Caki2 (cell line): ENCODE measurements at regions not wholly inside any gene's neighbourhood (a gene's known extent, or its start where the extent isn't known, plus 50 kb on each side); places are given as distances from the start of the nearest gene placed in this dataset.

ENCODE experiments used
- DNase-seq: peaks from one replicate; pipeline ENCODE4 v3.0.0-alpha.2; 2015; ENCODE audit warnings: low read depth
- in situ Hi-C: cut with HindIII; loops from 2 replicates; pipeline ENCODE4 v1.10.0; 2016; ENCODE audit warnings: low sequenced_read_pairs, low pct_unique_long_range_greater_than_20kb, mixed read lengths

DNA sequence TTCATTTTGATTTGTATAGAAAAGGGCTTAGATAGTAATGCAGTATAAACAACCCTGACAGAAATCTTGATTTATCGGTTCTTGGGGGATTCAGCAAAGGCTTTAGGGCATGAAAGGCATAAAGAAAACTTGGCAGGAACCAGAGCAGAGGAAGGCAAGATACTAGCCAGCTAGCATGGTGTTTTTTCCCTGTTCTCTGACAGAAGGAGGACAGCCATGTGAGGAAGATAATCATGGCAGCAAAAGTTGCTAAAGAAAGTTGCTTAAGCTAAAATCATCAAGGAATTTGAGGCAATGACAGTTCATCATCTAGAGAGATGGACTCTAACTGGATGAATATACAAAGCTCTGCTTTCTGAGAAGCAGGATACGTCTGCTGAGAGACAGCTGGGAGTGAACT, 294.1 kb downstream of the KCNRG start:
- in situ Hi-C loops: no loop called here
- no peak for DNase-seq

- DNase-seq: no peak
- in situ Hi-C loops: no loop called here
These were observed 294.8 kb downstream of the KCNRG start for GRCh38 chr13:50309882-50310594.

DNA sequence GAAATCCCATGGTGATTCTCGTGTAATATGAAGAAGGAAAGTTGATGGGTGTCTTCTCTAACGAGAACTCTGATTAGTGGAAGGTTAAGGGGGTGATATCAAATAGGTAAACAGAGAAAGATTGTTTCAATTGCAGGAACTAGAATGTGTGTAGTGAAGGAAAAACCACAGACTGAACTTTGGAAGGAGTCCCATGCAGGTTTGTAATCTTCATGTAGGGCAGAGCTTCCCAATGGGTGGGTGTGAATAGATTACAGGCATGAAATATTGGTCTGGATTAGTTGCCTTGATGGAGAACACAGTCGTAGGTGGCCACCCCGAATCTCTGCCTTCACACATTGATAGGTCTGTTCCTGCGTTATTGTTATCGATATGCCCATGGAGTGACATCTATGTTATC, 295.5 kb downstream of the KCNRG start:
- no peak for DNase-seq
- in situ Hi-C loops: no loop called here

DNA sequence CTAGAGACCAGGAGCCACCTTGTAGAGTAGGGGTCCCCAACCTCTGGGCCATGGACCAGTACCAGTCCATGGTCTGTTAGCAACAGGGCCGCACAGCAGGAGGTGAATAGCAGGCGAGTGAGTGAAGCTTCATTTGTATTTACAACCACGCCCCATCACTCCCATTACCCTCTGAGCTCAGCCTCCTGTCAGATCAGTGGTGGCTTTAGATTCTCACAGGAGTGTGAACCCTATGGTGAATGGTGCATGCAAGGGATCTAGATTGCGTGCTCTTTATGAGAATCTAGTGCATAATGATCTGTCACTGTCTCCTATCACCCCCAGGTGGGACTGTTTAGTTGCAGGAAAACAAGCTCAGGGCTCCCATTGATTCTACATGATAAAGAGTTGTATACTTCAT, 303.6 kb downstream of the KCNRG start:
- in situ Hi-C loops: no loop called here
- peak; percentile 2 for DNase-seq

DNA sequence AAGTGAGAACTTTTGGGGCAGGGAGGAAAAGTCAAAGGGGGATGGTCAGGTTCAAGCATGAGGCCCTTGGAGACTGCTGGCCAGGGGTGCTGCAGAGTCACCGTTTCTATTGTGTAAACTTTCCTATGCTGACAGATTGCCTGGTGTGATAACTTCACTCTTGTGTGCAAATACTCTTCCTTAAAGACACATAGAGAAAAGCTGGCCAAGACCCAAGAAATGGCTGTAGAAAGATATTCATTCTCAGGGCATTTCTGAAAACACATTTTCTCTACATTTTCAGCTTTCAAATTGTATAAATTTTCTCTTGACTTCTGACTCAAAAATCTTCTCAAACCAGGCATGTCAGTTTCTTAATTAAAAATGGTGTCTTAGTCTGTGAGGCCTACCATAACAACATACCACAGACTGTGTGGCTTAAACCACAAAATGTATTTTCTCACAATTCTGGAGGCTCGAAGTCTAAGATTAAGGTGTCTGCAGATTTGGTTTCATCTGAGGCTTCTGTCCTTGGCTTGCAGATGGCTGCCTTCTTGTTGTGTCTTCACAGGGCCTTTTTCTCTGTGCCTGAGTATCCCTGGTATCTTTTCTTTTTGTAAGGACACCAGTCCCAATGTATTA, 304.5 kb downstream of the KCNRG start:
- peak; percentile 19 for DNase-seq
- in situ Hi-C loops: no loop called here

- peak; percentile 33 for DNase-seq
- in situ Hi-C loops: no loop called here
These were observed 305.1 kb downstream of the KCNRG start for GRCh38 chr13:50320271-50320862.

DNA sequence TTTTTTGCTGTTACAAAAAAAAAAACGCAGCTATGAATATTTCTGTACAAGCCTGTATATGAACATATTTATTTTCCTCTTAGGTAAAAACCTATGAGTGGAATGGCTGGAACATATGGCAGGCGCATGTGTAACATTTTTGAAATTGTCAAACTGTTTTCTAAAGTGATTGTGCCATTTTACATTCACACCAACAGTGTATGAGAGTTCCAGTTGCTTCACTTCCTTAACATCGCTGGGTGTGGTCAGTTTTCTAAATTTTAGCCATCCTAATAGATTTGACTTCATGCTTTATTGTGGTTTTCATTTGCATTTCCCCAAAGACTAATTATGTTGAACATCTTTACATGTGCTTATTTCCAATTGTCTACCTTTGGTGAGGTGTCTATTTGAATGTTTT, 306.8 kb downstream of the KCNRG start:
- in situ Hi-C loops: no loop called here
- no peak for DNase-seq

- in situ Hi-C loops: no loop called here
- DNase-seq: peak; percentile 30
These were observed 308.3 kb downstream of the KCNRG start for GRCh38 chr13:50323440-50324065.

DNA sequence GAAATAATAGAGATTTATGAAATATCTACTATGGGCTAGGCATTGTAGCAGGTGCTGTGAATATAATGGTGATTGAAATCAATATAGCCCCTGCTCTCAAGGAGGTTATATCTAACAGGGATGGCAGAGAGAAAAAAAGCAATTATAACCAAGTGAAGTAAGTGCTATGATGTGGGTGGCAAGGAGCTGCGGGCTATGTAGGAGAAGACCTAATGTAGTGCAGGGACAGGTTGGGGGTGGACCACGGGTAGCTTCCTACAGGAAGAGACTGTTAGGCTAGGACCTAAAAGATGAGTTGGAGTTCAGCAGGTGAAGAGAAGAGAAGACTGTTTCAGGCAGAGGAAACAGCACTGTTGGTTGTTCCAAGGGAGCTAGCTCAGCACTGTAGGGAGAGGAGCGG, 311.0 kb downstream of the KCNRG start:
- no peak for DNase-seq
- in situ Hi-C loops: no loop called here

- in situ Hi-C loops: no loop called here
- no peak for DNase-seq
These were observed 311.6 kb downstream of the KCNRG start for GRCh38 chr13:50326811-50327210.

GRCh38 chr13:50334115-50334778, 319.0 kb downstream of the KCNRG start:
- no peak for DNase-seq
- in situ Hi-C loops: no loop called here

DNA sequence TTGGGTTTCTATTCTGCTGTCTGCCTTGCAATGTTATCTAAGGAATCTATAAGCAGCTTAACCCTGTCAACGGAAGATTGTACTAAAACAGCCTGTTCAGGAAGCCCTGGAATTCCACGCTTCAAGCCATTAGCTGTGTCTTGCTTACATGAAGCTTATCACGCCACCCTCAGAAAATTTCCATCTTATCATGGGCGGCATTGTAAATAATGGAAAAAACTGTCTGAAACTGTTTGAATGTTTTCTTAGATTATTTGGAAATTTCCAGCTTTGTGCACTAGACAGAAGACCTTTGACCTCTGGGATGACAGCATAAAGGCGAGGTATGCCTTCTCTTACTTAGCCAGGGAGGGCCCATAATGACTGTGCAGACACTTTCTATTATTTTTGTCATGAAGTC, 319.7 kb downstream of the KCNRG start:
- peak; percentile 31 for DNase-seq
- in situ Hi-C loops: no loop called here

GRCh38 chr13:50339271-50339670, 324.0 kb downstream of the KCNRG start:
- no peak for DNase-seq
- in situ Hi-C loops: no loop called here

- no peak for DNase-seq
- in situ Hi-C loops: no loop called here
These were observed 324.9 kb downstream of the KCNRG start for GRCh38 chr13:50340146-50340545.

DNA sequence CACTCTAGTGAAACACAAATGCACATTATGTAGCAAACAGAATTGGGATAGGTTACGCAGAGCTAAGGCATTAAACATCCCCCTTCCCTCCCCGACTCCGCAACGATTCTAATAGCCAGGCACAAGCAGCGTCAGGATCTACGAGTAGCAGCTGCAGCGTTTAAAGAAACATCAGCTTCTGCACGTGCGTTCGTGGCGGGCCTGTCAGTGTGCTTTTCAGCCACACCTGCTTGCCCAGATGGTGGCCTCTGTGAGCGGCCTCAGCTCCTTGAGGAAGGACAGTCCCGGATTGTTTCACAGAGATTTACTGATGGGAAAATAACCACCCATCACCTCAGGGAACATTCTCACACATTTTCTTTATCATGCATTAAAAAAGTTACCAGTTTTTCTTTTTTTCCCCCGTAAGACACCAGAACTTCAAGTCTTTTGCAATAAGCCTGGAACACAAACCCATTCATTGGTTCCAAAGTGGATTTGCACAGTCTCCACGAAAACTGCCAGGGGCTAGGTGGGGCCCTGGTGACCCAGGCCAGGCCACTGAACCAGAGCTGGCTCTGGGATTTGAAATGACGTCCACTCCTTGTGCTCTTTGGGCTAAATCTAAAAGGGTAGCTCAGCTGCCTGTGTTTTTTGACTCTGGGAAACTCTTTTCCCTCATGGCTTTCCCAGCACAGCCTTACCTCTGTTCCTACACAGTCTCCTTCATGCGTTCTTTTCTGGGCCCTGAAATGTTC, 325.5 kb downstream of the KCNRG start:
- in situ Hi-C loops: no loop called here
- no peak for DNase-seq

DNA sequence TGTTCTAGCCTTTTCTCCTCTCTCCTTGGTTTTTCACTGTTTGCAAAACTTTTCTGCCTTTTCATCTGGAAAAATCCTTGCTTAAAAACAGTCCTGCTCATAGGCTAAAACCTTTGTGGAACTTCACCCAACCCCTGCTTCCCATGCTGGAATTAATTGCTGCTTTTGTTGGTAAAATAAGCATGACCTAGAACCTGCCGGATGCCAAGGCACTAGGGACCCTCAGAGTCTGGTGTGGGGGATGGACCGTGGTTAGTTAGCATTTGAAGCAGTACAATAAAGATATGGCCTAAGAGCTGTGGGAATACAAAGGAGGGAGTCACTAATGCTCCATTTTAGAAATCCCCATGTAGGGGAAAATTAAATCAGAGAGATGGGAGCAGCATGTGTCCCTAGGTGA, 326.3 kb downstream of the KCNRG start:
- no peak for DNase-seq
- in situ Hi-C loops: no loop called here

DNA sequence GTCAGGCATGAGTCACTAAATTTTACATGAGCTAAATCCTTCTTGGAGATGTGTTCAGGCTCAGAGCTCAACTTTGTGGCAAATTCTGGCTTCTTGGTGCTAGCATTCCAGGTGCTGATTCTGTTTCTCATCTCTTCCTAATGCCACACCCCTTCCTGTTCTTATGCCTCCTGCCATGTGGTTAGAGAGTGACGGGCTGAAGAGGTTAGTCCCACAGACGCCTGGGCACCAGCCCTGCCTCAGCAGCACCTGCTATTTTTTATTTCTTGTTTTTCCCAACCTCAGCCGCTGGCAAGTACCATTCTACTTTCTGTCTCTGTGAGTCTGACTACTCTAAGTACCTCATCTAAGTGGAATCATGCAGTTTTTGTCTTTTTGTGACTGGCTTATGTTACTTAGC, 329.5 kb downstream of the KCNRG start:
- in situ Hi-C loops: no loop called here
- no peak for DNase-seq

DNA sequence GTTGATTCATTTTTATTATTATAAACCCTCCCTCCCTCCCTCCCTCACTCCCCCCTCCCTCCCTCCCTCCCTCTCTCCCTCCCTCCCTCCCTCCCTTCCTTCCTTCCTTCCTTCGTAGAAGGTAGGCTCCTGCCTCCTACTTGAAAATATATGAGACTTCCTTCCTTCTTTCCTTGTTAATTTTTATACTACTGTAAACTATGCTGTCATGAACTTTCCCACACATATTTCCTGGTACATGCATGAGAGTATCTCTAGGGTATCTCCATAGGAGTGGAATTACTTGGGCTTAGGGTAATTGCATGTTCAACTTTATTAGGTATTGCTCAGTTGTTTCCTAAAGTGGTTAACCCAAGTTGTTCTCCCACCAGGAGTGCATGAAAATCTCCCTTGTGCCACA, 330.6 kb downstream of the KCNRG start:
- in situ Hi-C loops: no loop called here
- no peak for DNase-seq
